GM21576 (cell line): ENCODE measurements at regions not wholly inside any gene's neighbourhood (a gene's known extent, or its start where the extent isn't known, plus 50 kb on each side); places are given as distances from the start of the nearest gene placed in this dataset.
"Not testable (repeated sequence)": the region's sequence is repeated elsewhere in the genome, so short reads cannot be mapped to it uniquely, and the experiment has no call there.

Experiments
- ATAC-seq: cut with Tn5 transposase; IDR thresholded peaks from one replicate; pipeline ENCODE4 v1.9.1; 2021; ENCODE audit warnings: mild to moderate bottlenecking, moderate library complexity; ENCODE audit not compliant: unreplicated experiment

DNA sequence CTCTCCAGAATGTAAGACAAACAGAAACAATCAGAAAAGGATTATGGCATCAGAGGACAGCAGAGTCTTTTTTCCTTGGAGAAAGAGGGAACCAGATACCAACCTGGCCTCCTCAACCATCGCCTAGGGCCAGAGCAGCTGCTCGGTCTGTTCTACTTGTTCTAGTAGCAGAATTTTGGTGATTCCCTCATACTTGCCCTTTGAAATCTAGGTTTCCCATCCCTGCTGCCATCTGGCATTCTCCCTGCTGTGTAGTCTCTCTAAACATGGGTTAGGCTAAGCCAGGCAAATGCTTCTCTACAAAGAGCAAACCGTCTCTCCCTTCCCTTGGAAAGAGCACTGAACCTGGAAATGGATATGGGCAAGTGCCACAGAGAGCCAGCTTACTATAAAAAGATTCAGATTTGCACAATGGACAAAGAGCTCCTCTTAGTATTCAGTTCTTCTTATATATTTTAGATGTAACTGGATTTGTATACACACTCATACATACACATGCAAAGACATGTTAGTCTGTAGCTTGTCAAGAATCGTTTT, 208.6 kb upstream of the ST6GAL2 start:
- no peak for ATAC-seq

- ATAC-seq, result no peak
These were observed 216.2 kb upstream of the ST6GAL2 start for GRCh38 chr2:107102176-107102575.

DNA sequence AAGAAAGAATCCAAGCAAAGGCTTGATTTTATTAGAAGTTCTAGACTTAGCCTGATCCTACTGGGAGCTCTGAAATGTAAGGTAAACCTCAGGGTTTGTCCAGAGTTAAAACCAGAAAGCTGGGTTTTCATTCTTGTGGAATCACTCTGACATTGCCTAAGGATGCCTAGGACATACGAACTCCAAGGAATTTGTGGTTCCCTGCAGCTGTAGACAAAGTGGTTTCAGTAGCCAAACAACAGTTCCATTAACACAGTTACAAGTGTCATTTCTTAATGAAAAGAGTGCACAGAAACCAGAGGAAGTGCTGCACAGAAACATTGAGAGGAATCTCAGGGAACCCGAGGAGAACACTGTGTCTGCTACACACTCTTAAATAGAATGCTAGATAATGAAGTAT, 221.4 kb upstream of the ST6GAL2 start:
- no peak for ATAC-seq

DNA sequence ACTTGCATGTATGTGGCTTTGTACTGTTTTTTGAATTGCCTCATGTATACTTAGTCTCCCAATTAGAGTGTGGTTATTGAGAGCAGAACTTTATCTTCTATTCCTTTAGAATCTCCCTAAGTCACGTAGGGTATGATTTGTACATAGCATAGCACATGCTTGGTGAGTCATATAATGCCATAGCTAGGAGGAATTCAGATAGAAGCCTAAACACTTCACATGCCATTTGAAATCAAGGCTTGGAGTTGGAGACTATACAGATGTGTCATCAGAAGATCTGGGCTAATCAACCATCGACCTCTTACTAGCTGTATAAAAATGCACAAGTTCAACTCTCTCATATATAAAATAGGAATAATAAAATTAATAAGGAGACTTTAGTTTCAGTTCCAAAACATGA, 222.6 kb upstream of the ST6GAL2 start:
- no peak for ATAC-seq

DNA sequence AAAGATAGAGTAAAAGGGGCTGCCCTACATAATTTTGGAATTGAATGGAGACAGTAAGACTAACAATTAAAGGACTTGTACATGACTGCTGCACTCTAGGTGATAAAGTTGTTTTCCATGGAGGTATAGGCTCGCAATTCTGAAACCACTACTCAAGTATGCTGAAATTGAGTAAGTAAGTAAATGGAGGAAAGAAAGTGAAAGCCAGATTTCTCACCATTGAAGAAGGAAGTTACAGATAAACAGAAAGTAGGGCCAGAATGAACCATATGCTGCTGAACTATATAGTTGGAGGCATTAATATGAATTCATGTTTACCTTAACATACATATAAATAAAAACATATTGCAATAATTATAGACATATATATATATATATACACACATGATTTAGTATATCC, 225.7 kb upstream of the ST6GAL2 start:
- ATAC-seq, result no peak

- no peak for ATAC-seq
These were observed 226.6 kb upstream of the ST6GAL2 start for GRCh38 chr2:107112561-107112960.

DNA sequence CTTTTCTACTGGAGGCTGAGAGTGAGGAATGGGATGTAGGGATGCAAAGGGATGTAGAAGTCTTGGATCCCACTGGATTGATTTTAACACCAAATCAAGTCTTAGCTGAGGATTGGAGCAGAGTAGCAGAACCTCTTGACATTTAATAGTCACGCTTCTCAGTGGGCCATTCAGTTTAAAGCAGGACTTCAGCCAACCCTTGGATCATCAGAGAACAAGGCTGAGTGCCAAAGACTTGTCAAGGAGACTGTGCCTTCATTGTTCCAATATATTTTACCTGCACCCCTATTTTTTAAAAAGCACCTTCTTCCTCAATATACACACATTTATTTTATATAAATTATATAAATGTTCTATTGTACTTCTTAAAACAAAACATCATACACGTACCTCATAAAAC, 242.4 kb upstream of the ST6GAL2 start:
- ATAC-seq, result no peak

GRCh38 chr2:107132070-107132469, 246.1 kb upstream of the ST6GAL2 start:
- ATAC-seq, result peak; percentile 76

GRCh38 chr2:107132746-107133145, 246.8 kb upstream of the ST6GAL2 start:
- ATAC-seq, result no peak

DNA sequence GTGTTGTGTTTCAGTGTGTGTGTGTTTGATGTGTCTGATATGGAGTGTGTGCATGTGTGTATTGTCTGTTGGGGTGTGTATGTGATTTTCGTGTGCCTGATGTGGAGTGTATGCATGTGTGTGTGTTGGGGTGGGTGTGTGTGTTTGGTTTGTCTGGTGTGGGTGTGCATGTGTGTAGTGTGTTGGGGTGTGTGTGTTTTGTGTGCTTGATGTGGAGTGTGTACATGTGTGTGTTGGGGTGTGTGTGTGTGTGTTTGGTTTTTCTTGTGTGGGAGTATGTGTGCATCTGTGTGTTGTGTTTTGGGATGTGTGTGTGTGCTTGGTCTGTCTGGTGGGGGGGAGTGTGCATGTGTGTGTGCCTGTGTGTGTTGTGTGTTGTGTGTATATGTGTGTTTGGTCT, 247.4 kb upstream of the ST6GAL2 start:
- no peak for ATAC-seq

DNA sequence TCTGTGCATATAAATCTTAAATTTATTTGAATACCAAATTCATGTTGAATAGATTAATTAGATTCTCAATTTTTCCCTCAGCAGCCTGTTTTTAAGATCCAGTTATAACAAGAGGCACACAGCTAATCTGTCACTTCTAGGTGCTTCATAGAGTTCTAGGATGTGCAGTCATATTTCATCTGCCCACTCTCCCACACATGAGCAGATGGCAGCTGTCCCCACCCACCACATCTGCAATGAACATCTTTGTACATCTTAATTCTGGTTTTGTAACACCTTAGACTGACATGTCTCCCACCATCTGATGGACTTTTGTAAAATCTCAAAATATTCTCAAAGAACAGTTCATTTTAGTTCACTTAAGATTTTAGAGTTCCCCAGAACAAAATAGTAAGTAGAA, 250.8 kb upstream of the ST6GAL2 start:
- ATAC-seq, result no peak

GRCh38 chr2:107137706-107138105, 251.7 kb upstream of the ST6GAL2 start:
- ATAC-seq, result no peak

DNA sequence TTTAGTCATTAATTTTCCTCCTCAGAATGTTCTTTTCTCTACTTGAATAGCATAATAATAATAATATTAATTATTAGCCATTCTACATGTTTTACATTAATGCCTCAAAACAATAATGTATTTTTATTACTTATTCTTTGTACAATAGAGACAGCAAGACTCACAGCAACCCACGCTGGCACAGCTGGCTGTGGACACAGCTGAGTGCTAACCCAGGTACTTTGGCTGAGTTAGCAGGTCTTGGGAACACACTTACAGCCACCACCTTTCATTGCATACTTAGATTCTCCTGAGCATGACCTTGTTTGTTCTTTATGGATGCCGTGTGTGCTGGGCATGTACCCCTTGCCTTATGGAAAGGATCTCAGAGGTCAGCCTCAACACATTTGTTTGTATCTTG, 260.2 kb upstream of the ST6GAL2 start:
- ATAC-seq, result no peak

- ATAC-seq, result not testable (repeated sequence)
These were observed 260.7 kb upstream of the ST6GAL2 start for GRCh38 chr2:107146645-107147044.

DNA sequence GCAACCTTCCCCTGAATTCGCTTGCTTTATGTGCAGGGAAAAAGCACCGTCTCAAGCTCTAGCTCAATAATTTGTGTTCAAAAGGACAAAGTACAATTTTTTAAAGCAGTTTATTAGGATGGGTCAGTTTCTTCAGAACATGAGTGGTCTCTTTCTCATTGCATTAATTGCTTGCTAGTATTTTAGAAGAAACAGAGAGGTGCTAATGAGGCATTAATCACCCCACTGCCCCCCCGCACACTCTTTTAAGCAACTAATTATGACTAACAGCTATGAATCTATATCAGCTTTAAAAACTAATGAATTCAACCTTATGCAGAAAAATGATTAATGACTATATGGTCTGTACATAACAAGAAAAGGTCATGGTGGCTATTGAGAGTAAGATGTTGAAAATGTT, 262.1 kb upstream of the ST6GAL2 start:
- no peak for ATAC-seq

- no peak for ATAC-seq
These were observed 262.5 kb upstream of the ST6GAL2 start for GRCh38 chr2:107148496-107148895.

GRCh38 chr2:107160640-107161239, 274.8 kb upstream of the ST6GAL2 start:
- no peak for ATAC-seq

- ATAC-seq, result no peak
These were observed 282.2 kb upstream of the ST6GAL2 start for GRCh38 chr2:107168141-107168540.

DNA sequence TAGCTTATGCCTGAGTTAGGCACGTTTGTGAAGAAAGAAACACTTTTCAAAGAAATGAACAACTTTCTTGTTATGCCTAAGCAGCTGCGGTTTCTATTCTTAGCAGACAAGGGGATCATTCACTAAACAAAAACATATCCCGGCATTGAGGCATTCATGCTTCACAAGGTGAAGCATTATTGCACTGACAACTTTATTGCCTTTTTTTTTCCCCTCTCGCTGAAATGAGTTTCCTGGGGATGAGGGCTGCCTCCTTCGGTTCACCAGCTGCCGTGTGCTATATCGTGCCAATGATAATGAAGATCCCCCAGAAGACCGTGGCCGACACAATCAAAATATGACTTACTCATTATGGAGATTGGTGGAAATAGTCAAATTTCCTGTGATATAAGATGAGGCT, 288.2 kb upstream of the ST6GAL2 start:
- no peak for ATAC-seq

DNA sequence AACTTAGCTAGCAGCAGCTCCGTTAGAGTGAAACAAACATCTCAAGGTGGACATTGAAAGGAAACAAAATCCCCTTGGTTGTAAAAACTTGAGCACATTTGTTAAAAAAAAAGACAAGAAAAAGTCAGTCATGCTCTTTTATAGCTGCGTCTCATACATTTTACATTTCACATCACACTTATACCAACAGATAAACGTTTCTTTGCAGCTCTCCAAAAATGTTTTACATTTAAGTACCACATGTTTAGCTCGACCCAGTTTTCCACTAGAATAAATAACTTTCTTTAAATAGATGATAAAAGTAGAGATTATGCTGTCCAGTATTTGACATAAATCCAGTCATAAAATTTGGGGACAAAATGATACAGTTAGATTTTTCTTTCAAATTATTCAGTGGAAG, 297.0 kb upstream of the ST6GAL2 start:
- no peak for ATAC-seq

DNA sequence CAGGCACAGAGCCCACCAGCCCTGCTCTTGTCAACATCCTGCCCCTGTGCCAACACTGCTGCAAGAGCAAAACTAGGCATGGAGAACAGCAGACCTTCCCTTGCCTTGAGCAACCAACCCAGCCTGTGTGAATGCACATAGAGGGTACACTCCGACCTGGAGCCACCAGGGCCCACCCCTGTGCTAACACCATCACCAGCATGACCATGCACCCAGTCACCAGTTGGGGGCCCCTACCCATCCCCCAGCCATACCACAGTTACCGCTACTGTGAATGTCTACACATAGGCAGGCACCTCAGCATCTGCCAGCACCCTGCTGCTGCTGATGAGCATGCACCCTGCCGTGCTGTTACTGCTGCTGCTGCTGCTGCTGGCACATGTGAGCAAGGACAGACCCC, 301.9 kb upstream of the ST6GAL2 start:
- ATAC-seq, result no peak

DNA sequence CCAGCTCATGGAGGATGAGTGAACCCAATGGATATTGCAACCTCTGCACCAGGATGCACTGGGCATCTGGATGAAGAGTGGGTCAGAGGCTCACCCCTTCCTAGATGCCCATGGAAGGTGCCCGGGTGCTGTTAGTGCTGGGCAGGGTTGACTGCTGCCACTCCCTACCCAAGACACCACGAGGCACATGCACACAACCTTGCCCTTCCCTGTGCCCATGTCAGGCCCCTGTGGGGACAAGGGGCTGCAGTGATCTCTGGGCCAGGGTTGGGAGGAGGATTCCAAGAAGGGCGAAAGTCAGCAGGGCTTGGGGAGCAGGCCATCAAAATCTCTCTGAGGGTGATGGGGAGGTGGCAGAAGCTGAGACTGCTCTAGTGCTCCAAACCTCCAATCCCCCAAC, 309.7 kb upstream of the ST6GAL2 start:
- no peak for ATAC-seq

- ATAC-seq, result no peak
These were observed 311.8 kb upstream of the ST6GAL2 start for GRCh38 chr2:107197594-107198294.
